Prostate gland (tissue), 2 donors: ENCODE measurements at regions not wholly inside any gene's neighbourhood (a gene's known extent, or its start where the extent isn't known, plus 50 kb on each side); places are given as distances from the start of the nearest gene placed in this dataset.

Experiments
- DNase-seq: peaks from one replicate; pipeline ENCODE4 v3.0.0-alpha.2; 2019; ENCODE audit warnings: low spot score
- H3K27ac ChIP-seq, 2 donors: fragments of 200-600 bp; sonication (generic); 2 replicates each; pipeline ENCODE4 v1.5.1; 2017 to 2019
- H3K27me3 ChIP-seq: fragments of 200-600 bp; sonication (generic); replicated peaks from 2 replicates; pipeline ENCODE4 v1.5.1; 2019; ENCODE audit not compliant: insufficient read depth
- H3K36me3 ChIP-seq, 2 donors: fragments of 200-600 bp; sonication (generic); 1 replicate in 1 of 2; 2 replicates in 1 of 2; pipeline versions ENCODE4 v1.5.1 to v1.8.1; 2017 to 2019
- H3K4me1 ChIP-seq: fragments of 200-600 bp; sonication (generic); replicated peaks from 2 replicates; pipeline ENCODE4 v1.5.1; 2019
- H3K4me3 ChIP-seq, 2 donors: fragments of 200-600 bp; sonication (generic); 2 replicates each; pipeline ENCODE4 v1.5.1; 2017 to 2019
- H3K9me3 ChIP-seq: fragments of 200-600 bp; sonication (generic); 2 replicates; pipeline ENCODE4 v1.5.1; 2017
- CTCF ChIP-seq, 4 experiments: fragments of 200-600 bp in 2 of 4; fragments of 450-650 bp in 2 of 4; sonication (generic) in 2 of 4; IDR thresholded peaks; 1 replicate in 3 of 4; 2 replicates in 1 of 4; pipeline ENCODE4 v1.5.1; 2016 to 2019; ENCODE audit warnings: antibody characterized with exemption in 4 of 4, mild to moderate bottlenecking in 2 of 4, moderate library complexity in 2 of 4
- POLR2A ChIP-seq: fragments of 450-650 bp; IDR thresholded peaks from one replicate; pipeline ENCODE4 v1.6.1; 2016; ENCODE audit warnings: antibody characterized with exemption, mild to moderate bottlenecking
- POLR2AphosphoS5 ChIP-seq: sonication (generic); formaldehyde crosslinking; IDR thresholded peaks from one replicate; pipeline ENCODE4 v1.6.1; 2017; ENCODE audit warnings: antibody characterized with exemption
- WGBS: methylation state at CpG from one replicate; pipeline ENCODE4 v1.1.5; 2018; 5-methylcytosine and 5-hydroxymethylcytosine counted together
- intact Hi-C: fragments of 100-400 bp; cut with DNase I; formaldehyde crosslinking; loops from one replicate; pipeline ENCODE4 v1.14.2; 2022

DNA sequence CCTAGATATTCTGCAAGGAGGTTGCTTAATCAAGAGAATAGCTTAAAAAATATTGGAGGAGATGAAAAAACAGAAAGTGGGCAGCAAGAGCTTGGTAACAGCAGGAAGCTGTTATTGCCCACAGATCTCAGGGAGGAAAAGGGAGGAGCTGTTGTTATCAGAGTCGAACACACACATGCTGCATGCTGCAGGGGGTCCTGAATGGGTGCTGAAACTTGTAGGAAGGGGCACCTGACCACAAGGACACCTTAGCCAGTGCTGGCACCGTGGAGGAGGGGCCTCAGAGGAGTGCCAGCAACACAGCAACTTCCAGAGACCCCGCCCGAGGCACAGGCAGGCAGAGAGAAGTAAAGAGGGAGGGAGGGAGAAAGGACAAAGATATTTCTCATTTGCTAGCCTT, 332.9 kb downstream of the SOCS6 start:
- H3K9me3 ChIP-seq = no peaks in the 10 kb centered on the region
- 36% methylated on average over 4 of the region's 4 CpGs for WGBS
- no peaks in the 10 kb centered on the region for H3K27me3 ChIP-seq
- no peak for DNase-seq
- TF ChIP-seq POLR2AphosphoS5 = no peak
- no peak for TF ChIP-seq CTCF (IDR thresholded peaks at IDR 0.05)
- no peak for TF ChIP-seq POLR2A
- no peaks in the 10 kb centered on the region for H3K36me3 ChIP-seq
- no peak overlapping the region for H3K27ac ChIP-seq
- intact Hi-C loops = no loop called here
- no peak overlapping the region for H3K4me3 ChIP-seq
- no peaks in the 10 kb centered on the region for H3K4me1 ChIP-seq

GRCh38 chr18:70620837-70621612, 332.2 kb downstream of the SOCS6 start:
- WGBS = 65% methylated on average over 2 of the region's 2 CpGs
- intact Hi-C loops = no loop called here

GRCh38 chr18:70617020-70617763, 328.3 kb downstream of the SOCS6 start:
- intact Hi-C loops = no loop called here

More at GRCh38 chr18:70620837-70621612, 332.2 kb downstream of the SOCS6 start:
- TF ChIP-seq CTCF (IDR thresholded peaks at IDR 0.05) = no peak
- TF ChIP-seq POLR2AphosphoS5 = no peak
- TF ChIP-seq POLR2A = no peak
- DNase-seq = no peak
- no peaks in the 10 kb centered on the region for H3K27me3 ChIP-seq
- no peaks in the 10 kb centered on the region for H3K36me3 ChIP-seq
- H3K9me3 ChIP-seq = no peaks in the 10 kb centered on the region
- no peak overlapping the region for H3K4me3 ChIP-seq
- no peak overlapping the region for H3K27ac ChIP-seq
- H3K4me1 ChIP-seq = no peaks in the 10 kb centered on the region

GRCh38 chr18:70600225-70600925, 311.5 kb downstream of the SOCS6 start:
- 48% methylated on average over 1 of the region's 1 CpG for WGBS
- Histone ChIP-seq H3K9me3 (no peaks in the 10 kb centered on the region), H3K36me3 (no peaks in the 10 kb centered on the region), H3K4me3 (no peak overlapping the region), H3K4me1 (no peaks in the 10 kb centered on the region), H3K27me3 (no peaks in the 10 kb centered on the region), H3K27ac (no peak overlapping the region)
- TF ChIP-seq CTCF (IDR thresholded peaks at IDR 0.05) = no peak
- TF ChIP-seq POLR2A = no peak
- TF ChIP-seq POLR2AphosphoS5 = no peak
- intact Hi-C loops = no loop called here
- DNase-seq = no peak

More at GRCh38 chr18:70617020-70617763, 328.3 kb downstream of the SOCS6 start:
- Histone ChIP-seq H3K4me3 (no peak overlapping the region), H3K36me3 (no peaks in the 10 kb centered on the region), H3K27me3 (no peaks in the 10 kb centered on the region), H3K4me1 (no peaks in the 10 kb centered on the region), H3K27ac (no peak overlapping the region), H3K9me3 (no peaks in the 10 kb centered on the region)
- no peak for DNase-seq
- 49% methylated on average over 2 of the region's 2 CpGs for WGBS
- no peak for TF ChIP-seq POLR2AphosphoS5
- TF ChIP-seq CTCF (IDR thresholded peaks at IDR 0.05) = no peak
- TF ChIP-seq POLR2A = no peak
